NT2/D1 (cell line): ENCODE measurements at regions not wholly inside any gene's neighbourhood (a gene's known extent, or its start where the extent isn't known, plus 50 kb on each side); places are given as distances from the start of the nearest gene placed in this dataset.

ENCODE experiments used
- DNase-seq: peaks from one replicate; pipeline ENCODE4 v3.0.0-alpha.2; 2011; ENCODE audit warnings: low read depth, low spot score
- H3K27me3 ChIP-seq: 2 replicates; pipeline ENCODE4 v1.6.0; 2011; ENCODE audit warnings: mild to moderate bottlenecking; ENCODE audit not compliant: insufficient read length, insufficient read depth
- H3K36me3 ChIP-seq: 2 replicates; pipeline ENCODE4 v1.6.1; 2011; ENCODE audit warnings: mild to moderate bottlenecking, low read length, mixed read lengths; ENCODE audit not compliant: insufficient read depth, insufficient read length
- H3K4me1 ChIP-seq: 2 replicates; pipeline ENCODE4 v1.5.1; 2011; ENCODE audit not compliant: insufficient read depth, insufficient read length
- H3K4me3 ChIP-seq: 2 replicates; pipeline ENCODE4 v1.5.1; 2011; ENCODE audit warnings: low read depth; ENCODE audit not compliant: insufficient read length
- H3K9ac ChIP-seq: 2 replicates; pipeline ENCODE4 v1.6.0; 2011; ENCODE audit warnings: low read depth; ENCODE audit not compliant: insufficient read length
- H3K9me3 ChIP-seq: 2 replicates; pipeline ENCODE4 v1.5.1; 2011; ENCODE audit warnings: mild to moderate bottlenecking, low read length; ENCODE audit not compliant: insufficient read depth
- SUZ12 ChIP-seq: IDR thresholded peaks from 2 replicates; pipeline ENCODE4 v1.6.1; 2011; ENCODE audit not compliant: insufficient read length, insufficient read depth; ENCODE audit errors: extremely low read depth
- YY1 ChIP-seq: IDR thresholded peaks from 2 replicates; pipeline ENCODE4 v1.6.1; 2011; ENCODE audit not compliant: insufficient read length, insufficient read depth
- ZNF274 ChIP-seq: IDR thresholded peaks from 2 replicates; pipeline ENCODE4 v1.6.1; 2011; ENCODE audit warnings: mild to moderate bottlenecking, low read depth, low read length

DNA sequence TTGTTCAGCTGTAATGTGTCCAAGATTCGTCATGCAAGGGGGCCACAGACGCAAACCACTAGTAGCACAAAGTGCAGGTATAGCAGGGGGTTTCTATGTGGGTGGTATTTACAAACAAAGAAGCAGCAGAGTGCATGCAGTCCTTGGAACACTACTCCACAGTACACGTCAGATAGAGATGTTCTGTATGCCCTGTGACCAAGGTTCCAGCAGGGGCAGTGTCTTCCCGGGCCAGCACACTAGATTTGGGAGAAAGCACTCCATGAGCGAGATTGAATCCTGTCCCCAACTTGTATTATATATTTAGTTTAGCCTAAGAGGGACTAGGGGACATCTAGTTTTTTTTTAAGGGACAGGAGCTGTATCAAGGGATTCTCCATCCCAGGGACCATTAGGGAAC, 54.4 kb upstream of the ESX1 start:
- DNase-seq, result no peak
- Histone ChIP-seq H3K4me3 (no peak overlapping the region), H3K36me3 (no peaks in the 10 kb centered on the region), H3K9ac (no peak overlapping the region), H3K4me1 (no peaks in the 10 kb centered on the region), H3K9me3 (no peaks in the 10 kb centered on the region), H3K27me3 (no peaks in the 10 kb centered on the region)
- TF ChIP-seq ZNF274 (no peak), SUZ12 (no peak), YY1 (no peak)

DNA sequence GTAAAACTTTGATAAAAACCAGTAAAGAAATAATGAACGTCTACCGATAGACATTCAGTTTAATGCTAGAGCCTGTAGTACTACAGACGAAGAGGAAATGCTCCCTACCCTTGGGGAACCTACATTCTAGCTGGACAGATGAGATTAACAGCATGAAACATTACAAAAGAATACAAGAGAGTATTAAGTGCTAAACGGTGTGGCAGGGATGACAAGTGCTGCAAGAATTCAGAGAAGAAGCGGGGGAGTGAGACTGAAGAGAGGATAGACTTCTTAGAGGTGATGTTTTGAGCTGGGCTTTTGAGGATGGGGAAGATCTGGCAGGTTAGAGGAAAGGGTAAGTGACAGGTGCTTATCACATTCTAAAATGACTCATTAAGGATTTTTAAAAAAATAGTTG, 52.6 kb upstream of the ESX1 start:
- DNase-seq, result no peak
- Histone ChIP-seq H3K9me3 (no peaks in the 10 kb centered on the region), H3K4me1 (no peaks in the 10 kb centered on the region), H3K36me3 (no peaks in the 10 kb centered on the region), H3K9ac (no peak overlapping the region), H3K27me3 (no peaks in the 10 kb centered on the region), H3K4me3 (no peak overlapping the region)
- no peak for TF ChIP-seq YY1
- no peak for TF ChIP-seq SUZ12
- TF ChIP-seq ZNF274, result no peak

DNA sequence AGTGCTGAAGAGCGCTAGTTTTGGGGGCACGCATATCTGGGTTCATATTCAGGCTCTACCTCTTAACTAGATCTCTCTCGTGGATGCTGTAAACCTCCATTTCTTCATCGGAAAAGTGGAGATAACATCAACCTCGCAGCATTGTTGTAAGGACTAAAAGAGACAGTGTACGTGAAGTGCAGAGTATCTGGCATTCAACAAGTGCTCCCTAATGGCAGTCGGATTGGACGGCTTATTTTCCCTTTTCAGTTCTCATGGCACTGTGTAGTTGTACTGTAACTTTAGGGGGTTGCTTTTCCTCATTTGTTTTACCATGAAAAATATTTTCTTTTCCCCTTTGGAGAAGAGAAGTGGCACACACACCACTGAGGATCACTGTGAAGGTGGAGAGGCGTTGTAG, 51.4 kb upstream of the ESX1 start:
- no peaks in the 10 kb centered on the region for H3K9me3 ChIP-seq
- TF ChIP-seq ZNF274 (no peak), SUZ12 (no peak)
- H3K4me1 ChIP-seq, result no peaks in the 10 kb centered on the region
- DNase-seq, result no peak
- H3K27me3 ChIP-seq, result no peaks in the 10 kb centered on the region
- no peak overlapping the region for H3K9ac ChIP-seq
- no peak overlapping the region for H3K4me3 ChIP-seq
- H3K36me3 ChIP-seq, result no peaks in the 10 kb centered on the region
